Peyer's patch (tissue), 4 donors: ENCODE measurements at regions not wholly inside any gene's neighbourhood (a gene's known extent, or its start where the extent isn't known, plus 50 kb on each side); places are given as distances from the start of the nearest gene placed in this dataset.

Source experiments
- POLR2A ChIP-seq, 2 donors: fragments of 450-650 bp; IDR thresholded peaks; one replicate each; pipeline ENCODE4 v1.5.1; 2017; ENCODE audit warnings: antibody characterized with exemption in 2 of 2, mild to moderate bottlenecking in 2 of 2, moderate library complexity in 2 of 2
- TF ChIP-seq, protein P1 (sequence below), 6 experiments: fragments of 450-650 bp in 4 of 6; fragments of 200-600 bp in 2 of 6; sonication (generic) in 1 of 6; IDR thresholded peaks; one replicate each; pipeline ENCODE4 v1.5.1; 2017 to 2019; ENCODE audit warnings: antibody characterized with exemption in 6 of 6, mild to moderate bottlenecking in 3 of 6, moderate library complexity in 1 of 6

DNA sequence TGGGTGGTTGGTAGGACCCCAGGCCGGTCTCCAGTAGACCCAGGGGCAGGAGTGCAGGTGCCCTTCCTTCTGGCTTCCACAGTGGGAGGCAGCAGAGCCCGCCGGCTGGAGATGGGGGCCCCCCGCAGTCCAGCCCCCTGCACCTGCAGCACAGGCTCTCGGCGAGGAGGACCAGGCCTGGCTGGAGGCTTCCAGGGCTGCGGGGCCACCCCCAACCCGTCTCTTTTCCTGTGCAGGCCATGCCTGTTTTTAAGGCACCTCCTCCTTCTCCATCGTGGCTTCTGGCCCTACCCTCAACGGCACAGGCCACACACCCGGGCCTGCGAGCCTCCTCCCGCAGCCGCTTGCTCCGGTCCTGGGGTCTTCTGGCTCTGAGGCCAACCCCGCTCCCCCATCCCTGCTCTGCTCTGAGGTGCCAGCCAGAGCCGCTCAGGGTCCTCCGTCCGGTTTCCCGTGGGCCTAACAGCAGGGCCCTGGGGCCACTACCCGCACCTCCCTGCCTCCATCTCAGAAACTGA lies 77.2 kb upstream of the ANKRD10 start:
- TF ChIP-seq POLR2A (IDR thresholded peaks at IDR 0.05): no peak
- TF ChIP-seq, protein P1, sequence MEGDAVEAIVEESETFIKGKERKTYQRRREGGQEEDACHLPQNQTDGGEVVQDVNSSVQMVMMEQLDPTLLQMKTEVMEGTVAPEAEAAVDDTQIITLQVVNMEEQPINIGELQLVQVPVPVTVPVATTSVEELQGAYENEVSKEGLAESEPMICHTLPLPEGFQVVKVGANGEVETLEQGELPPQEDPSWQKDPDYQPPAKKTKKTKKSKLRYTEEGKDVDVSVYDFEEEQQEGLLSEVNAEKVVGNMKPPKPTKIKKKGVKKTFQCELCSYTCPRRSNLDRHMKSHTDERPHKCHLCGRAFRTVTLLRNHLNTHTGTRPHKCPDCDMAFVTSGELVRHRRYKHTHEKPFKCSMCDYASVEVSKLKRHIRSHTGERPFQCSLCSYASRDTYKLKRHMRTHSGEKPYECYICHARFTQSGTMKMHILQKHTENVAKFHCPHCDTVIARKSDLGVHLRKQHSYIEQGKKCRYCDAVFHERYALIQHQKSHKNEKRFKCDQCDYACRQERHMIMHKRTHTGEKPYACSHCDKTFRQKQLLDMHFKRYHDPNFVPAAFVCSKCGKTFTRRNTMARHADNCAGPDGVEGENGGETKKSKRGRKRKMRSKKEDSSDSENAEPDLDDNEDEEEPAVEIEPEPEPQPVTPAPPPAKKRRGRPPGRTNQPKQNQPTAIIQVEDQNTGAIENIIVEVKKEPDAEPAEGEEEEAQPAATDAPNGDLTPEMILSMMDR (IDR thresholded peaks at IDR 0.05): no peak
